Erythroblast (primary cell): ENCODE measurements at regions not wholly inside any gene's neighbourhood (a gene's known extent, or its start where the extent isn't known, plus 50 kb on each side); places are given as distances from the start of the nearest gene placed in this dataset.

Source experiments
- GATA1 ChIP-seq: IDR thresholded peaks from 2 replicates; pipeline ENCODE4 v1.6.1; 2011; ENCODE audit warnings: low read depth, mild to moderate bottlenecking, control low read depth, low read length, moderate library complexity
- POLR2A ChIP-seq: IDR thresholded peaks from 2 replicates; pipeline ENCODE4 v1.6.1; 2011; ENCODE audit warnings: mild to moderate bottlenecking, low read length

DNA sequence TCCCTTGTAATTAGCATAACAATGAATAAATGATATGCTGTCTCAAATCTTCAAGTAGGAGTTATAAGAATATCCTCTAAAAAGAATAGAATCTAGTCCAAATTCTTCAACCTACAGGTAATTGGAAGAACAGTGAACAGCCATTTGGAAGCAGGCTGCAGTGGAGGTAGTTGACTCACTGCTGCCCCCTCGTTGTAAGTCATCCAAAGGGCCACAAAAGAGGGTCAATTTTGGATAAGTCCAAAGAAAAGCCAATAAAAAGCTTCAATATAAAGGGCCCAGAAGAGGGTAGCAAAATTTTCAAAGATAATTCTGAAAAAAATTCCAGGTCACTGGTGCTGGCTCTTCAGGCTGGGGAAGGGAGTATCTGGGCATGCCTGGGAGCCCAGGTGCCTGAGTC, 60.8 kb upstream of the SSTR4 start:
- TF ChIP-seq POLR2A, result no peak
- no peak for TF ChIP-seq GATA1
